Common myeloid progenitor, CD34-positive (primary cell): ENCODE measurements at regions not wholly inside any gene's neighbourhood (a gene's known extent, or its start where the extent isn't known, plus 50 kb on each side); places are given as distances from the start of the nearest gene placed in this dataset.

Experiments used
- CTCF ChIA-PET: fragments of 350-600 bp; sonication (Branson Sonifier 250); formaldehyde crosslinking; loops from one replicate; lab custom pipeline; 2021; ENCODE audit warnings: antibody characterized with exemption; lab: Charles Lee
- POLR2A ChIA-PET: fragments of 350-600 bp; sonication (Branson Sonifier 250); formaldehyde crosslinking; loops from one replicate; lab custom pipeline; 2021; ENCODE audit warnings: antibody characterized with exemption; lab: Charles Lee
- DNase-seq, 3 donors: peaks; one replicate each; pipeline versions ENCODE4 v3.0.0 to v3.0.0-alpha.2; 2013
- H3K27ac ChIP-seq, 2 experiments: 1 replicate in 1 of 2; 2 replicates in 1 of 2; pipeline ENCODE4 v1.7.0; 2013; ENCODE audit warnings: inconsistent platforms in 2 of 2, low read length in 2 of 2, mild to moderate bottlenecking in 2 of 2, low read depth in 1 of 2, moderate library complexity in 1 of 2; ENCODE audit not compliant: severe bottlenecking in 2 of 2, insufficient read depth in 1 of 2, poor library complexity in 1 of 2
- H3K27me3 ChIP-seq, 5 experiments: replicated peaks in 2 of 5; 1 replicate in 3 of 5; 2 replicates in 2 of 5; pipeline versions ENCODE4 v1.6.1 to v1.7.0; 2013; ENCODE audit warnings: low read length in 4 of 5, mild to moderate bottlenecking in 2 of 5, moderate library complexity in 2 of 5, inconsistent platforms in 1 of 5; ENCODE audit not compliant: insufficient read depth in 5 of 5, control insufficient read depth in 4 of 5
- H3K36me3 ChIP-seq, 4 experiments: 1 replicate in 2 of 4; 2 replicates in 2 of 4; pipeline versions ENCODE4 v1.6.1 to v1.7.0; 2013; ENCODE audit warnings: low read length in 3 of 4, control low read depth in 1 of 4, mild to moderate bottlenecking in 1 of 4; ENCODE audit not compliant: control insufficient read depth in 4 of 4, insufficient read depth in 4 of 4
- H3K4me1 ChIP-seq, 4 experiments: 1 replicate in 3 of 4; 2 replicates in 1 of 4; pipeline versions ENCODE4 v1.6.1 to v1.7.1; 2013; ENCODE audit warnings: low read length in 3 of 4, mild to moderate bottlenecking in 3 of 4, control low read depth in 1 of 4, inconsistent platforms in 1 of 4, moderate library complexity in 1 of 4; ENCODE audit not compliant: control insufficient read depth in 4 of 4, insufficient read depth in 4 of 4; ENCODE audit errors: control extremely low read depth in 1 of 4
- H3K4me3 ChIP-seq, 7 experiments: 1 replicate in 4 of 7; 2 replicates in 3 of 7; pipeline versions ENCODE4 v1.5.1 to v1.7.0; 2013; ENCODE audit warnings: mild to moderate bottlenecking in 7 of 7, low read length in 6 of 7, moderate library complexity in 6 of 7, inconsistent platforms in 2 of 7, low read depth in 2 of 7, control low read depth in 1 of 7; ENCODE audit not compliant: insufficient read depth in 4 of 7, control insufficient read depth in 1 of 7; ENCODE audit errors: extremely low read depth in 1 of 7
- H3K9me3 ChIP-seq, 5 experiments: 1 replicate in 4 of 5; 2 replicates in 1 of 5; pipeline versions ENCODE4 v1.6.1 to v1.7.1; 2013; ENCODE audit warnings: low read length in 4 of 5, mild to moderate bottlenecking in 2 of 5, inconsistent platforms in 1 of 5, low read depth in 1 of 5, moderate library complexity in 1 of 5; ENCODE audit not compliant: control insufficient read depth in 4 of 5, insufficient read depth in 2 of 5; ENCODE audit errors: control extremely low read depth in 1 of 5
- WGBS: methylation state at CpG from one replicate; pipeline ENCODE4 v1.1.5; 2013; ENCODE audit not compliant: insufficient coverage; 5-methylcytosine and 5-hydroxymethylcytosine counted together

DNA sequence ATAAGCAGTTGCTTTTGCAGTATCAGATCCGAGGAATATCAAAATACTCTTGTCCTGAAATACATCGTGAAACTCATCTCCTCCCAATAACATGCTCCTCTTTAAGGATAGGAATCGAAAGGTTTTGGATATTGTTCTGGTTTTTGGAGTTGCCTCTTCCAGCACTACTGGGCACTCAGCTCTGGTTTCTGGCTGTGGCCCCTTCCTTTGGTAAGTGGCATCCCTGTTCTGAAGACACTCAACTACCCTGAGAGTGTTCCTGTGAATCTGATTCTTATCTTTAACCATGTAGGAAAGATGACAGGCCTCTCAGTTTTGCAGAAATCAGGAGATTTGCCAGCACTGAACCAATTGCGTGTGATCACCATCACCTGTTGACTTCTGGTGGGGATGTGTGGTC is 327.5 kb upstream of the TBL1XR1 start:
- CTCF ChIA-PET, result no interaction called here
- WGBS, result 100% methylated on average over 1 of the region's 4 CpGs

DNA sequence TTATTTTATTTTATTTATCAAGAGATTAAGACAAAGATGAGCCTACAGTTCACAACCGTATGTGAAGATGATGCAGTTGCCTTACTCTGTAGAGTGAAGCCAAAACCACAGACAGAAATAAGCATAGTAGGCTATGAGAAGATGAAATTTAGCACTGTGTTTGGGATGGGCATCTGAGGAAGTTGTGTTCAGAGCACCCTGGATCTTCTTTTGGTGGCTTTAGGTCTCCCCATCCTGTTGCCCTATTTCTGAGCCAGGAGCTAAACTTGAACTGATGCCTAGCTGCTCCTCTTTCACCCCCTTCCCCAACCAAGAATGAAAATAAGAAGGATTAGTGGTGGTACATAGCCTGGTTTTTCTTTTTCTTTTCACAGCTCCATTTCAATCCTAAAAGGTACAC is 328.1 kb upstream of the TBL1XR1 start:
- H3K4me3 ChIP-seq, result no peak overlapping the region
- H3K27ac ChIP-seq, result no peak overlapping the region
- H3K27me3 ChIP-seq, result no peaks in the 10 kb centered on the region
- DNase-seq, result no peak
- POLR2A ChIA-PET, result no interaction called here
- no peaks in the 10 kb centered on the region for H3K36me3 ChIP-seq
- CTCF ChIA-PET, result no interaction called here
- H3K9me3 ChIP-seq, result peaks cover 0 to 6% (median 0%) of the 10 kb centered on the region in 5 experiments
- WGBS, result 100% methylated on average over 1 of the region's 1 CpG
- H3K4me1 ChIP-seq, result peaks cover 0 to 12% (median 3%) of the 10 kb centered on the region in 4 experiments

More for the DNA sequence above, 327.5 kb upstream of the TBL1XR1 start:
- no peak for DNase-seq
- H3K4me1 ChIP-seq, result peaks cover 0 to 12% (median 3%) of the 10 kb centered on the region in 4 experiments
- peaks cover 0 to 6% (median 0%) of the 10 kb centered on the region in 5 experiments for H3K9me3 ChIP-seq
- POLR2A ChIA-PET, result no interaction called here
- H3K36me3 ChIP-seq, result no peaks in the 10 kb centered on the region
- no peak overlapping the region for H3K27ac ChIP-seq
- no peak overlapping the region for H3K4me3 ChIP-seq
- no peaks in the 10 kb centered on the region for H3K27me3 ChIP-seq

DNA sequence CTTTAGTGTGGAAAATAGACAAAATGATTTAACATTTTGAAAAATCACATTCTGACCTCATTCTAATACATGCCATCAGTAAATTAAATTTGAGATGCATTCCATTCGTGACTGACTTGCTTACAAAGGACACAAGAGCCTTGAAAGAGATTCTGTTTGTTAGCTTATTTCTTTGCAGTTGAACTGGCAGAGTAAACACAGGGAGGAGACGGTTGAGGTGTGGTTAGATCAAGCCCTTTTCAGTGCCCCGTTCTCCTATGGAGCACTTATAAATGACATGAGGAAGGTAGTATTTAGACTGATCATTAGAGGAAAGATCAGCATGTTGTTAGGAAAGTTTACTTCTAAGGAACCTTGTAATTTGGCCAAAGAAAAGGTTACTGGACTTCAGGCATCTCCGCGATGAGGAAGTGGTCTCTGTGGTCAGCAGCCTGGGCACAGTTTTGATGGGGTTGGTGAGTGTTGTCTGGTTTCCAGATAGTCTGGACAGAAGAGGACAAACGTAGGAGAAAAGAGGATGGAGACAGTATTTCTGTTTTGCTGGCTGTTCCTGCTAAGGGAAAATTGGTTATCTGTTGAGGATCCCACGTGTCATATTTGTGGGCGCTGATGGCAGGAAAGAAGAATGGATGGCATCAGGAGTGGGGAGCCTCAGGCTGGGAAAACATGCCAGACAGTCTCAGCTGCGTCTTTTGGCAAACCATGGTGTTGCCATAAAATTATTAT is 328.9 kb upstream of the TBL1XR1 start:
- H3K27ac ChIP-seq, result no peak overlapping the region
- peaks cover 0 to 18% (median 4%) of the 10 kb centered on the region in 4 experiments for H3K4me1 ChIP-seq
- ChIA-PET CTCF (no interaction called here), POLR2A (no interaction called here)
- H3K9me3 ChIP-seq, result peaks cover 0 to 6% (median 0%) of the 10 kb centered on the region in 5 experiments
- H3K36me3 ChIP-seq, result no peaks in the 10 kb centered on the region
- 49% methylated on average over 7 of the region's 9 CpGs for WGBS
- no peaks in the 10 kb centered on the region for H3K27me3 ChIP-seq
- DNase-seq, result peak in 2 of 3 donors; percentile 21 to 25
- no peak overlapping the region for H3K4me3 ChIP-seq

DNA sequence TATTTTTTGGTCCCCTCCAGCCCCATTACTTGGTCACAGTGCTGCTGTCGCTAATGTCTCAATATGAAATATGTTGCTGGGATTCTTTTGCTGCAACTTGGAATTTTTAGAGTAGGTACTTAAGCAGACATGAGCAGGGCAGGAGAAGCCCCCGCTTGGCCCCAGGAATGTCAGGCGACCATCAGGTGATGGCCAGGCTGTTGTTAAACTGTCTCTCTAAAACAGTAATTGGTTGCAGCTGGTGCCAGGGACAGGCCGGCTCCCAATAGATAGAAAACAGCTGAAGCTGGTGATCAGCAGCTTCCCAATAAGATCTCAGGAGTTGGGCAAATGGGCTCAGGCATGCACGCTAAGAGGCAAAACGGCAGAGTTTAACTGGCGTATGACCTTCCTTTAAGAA is 329.9 kb upstream of the TBL1XR1 start:
- ChIA-PET CTCF (no interaction called here), POLR2A (no interaction called here)
- no peak overlapping the region for H3K27ac ChIP-seq
- DNase-seq, result no peak
- no peaks in the 10 kb centered on the region for H3K36me3 ChIP-seq
- 99% methylated on average over 7 of the region's 7 CpGs for WGBS
- H3K27me3 ChIP-seq, result no peaks in the 10 kb centered on the region
- H3K4me1 ChIP-seq, result peaks cover 0 to 19% (median 4%) of the 10 kb centered on the region in 4 experiments
- peaks cover 0 to 6% (median 0%) of the 10 kb centered on the region in 5 experiments for H3K9me3 ChIP-seq
- no peak overlapping the region for H3K4me3 ChIP-seq

DNA sequence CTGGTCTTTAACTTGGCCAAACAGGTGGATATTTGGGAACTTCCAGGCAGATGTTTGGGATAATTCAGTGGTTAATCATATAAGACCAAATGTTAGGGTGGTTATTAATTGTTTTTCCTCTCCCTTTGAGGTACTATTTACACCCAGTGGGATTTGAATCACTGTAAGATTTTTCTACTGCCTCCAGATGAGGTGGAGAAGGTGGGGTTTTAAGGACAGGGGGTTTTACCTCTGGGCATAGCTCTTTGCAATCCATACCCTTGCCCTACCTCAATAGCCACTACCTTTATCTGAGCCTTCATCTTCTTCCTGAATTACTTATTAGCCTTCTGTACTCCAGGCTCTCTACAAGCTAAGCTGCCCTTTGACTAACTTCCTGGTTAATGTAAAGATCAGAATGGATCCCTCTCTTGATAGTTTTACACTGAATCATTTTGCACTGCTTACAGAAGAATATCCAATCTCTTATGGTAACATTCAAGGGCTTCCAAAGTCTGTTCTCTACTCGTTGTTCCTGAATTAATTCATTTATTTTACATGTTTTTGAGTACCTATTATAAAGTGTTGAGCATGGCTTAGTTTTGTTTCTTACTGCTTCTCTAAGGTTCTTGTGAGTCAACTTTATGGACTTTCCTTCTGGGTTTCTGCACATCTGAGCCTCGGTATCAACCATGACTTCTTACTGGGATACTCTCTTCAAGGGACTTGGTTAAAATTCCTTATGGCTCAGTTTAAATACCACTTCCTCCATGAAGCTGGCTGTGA is 331.2 kb upstream of the TBL1XR1 start:
- H3K4me1 ChIP-seq, result peaks cover 0 to 19% (median 4%) of the 10 kb centered on the region in 4 experiments
- CTCF ChIA-PET, result interaction anchor here (1.6 to 2.4 kb wide), 2 partner anchors 10 to 14 kb away, joined by 3 to 6 read pairs; no protein-coding TSS in a partner anchor
- H3K27ac ChIP-seq, result no peak overlapping the region
- no peak overlapping the region for H3K4me3 ChIP-seq
- H3K27me3 ChIP-seq, result no peaks in the 10 kb centered on the region
- no peaks in the 10 kb centered on the region for H3K36me3 ChIP-seq
- POLR2A ChIA-PET, result no interaction called here
- H3K9me3 ChIP-seq, result peaks cover 0 to 6% (median 0%) of the 10 kb centered on the region in 5 experiments
- 100% methylated on average over 1 of the region's 2 CpGs for WGBS
- DNase-seq, result no peak

DNA sequence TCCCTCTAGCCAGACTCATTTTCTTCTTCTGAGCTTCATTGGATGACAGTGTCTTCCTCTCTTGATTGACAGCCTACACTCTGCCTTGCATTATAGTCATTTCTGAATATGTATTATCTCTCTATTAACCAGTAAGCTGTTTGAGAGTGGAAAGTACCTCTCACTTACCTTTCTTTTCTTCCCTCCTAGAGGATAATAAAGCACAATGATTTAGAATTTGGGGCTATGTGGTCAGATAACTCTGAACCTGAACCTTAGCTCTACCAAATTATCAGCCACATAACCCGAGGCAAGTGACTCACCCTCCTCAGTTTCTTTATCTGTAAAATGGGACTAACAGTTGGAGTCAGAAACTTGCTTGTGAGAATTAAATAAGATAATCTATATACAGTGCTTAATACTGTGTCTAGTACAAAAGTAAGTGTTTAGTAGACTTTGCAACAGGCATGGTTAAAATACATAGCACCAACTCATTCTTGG is 331.8 kb upstream of the TBL1XR1 start:
- ChIA-PET POLR2A (no interaction called here), CTCF (interaction anchor here (0.6 to 2.4 kb wide), 3 partner anchors 9 to 24 kb away, joined by 3 to 6 read pairs (median 3); no protein-coding TSS in a partner anchor)
- Histone ChIP-seq H3K27me3 (no peaks in the 10 kb centered on the region), H3K27ac (no peak overlapping the region), H3K9me3 (peaks cover 0 to 6% (median 0%) of the 10 kb centered on the region in 5 experiments), H3K4me1 (peaks cover 0 to 19% (median 4%) of the 10 kb centered on the region in 4 experiments), H3K4me3 (no peak overlapping the region), H3K36me3 (no peaks in the 10 kb centered on the region)
- WGBS, result no CpG with 5 or more reads among the region's 1 CpG
- no peak for DNase-seq
